CD14-positive monocyte (primary cell): ENCODE measurements at regions not wholly inside any gene's neighbourhood (a gene's known extent, or its start where the extent isn't known, plus 50 kb on each side); places are given as distances from the start of the nearest gene placed in this dataset.

Experiments used
- DNase-seq, 3 donors: peaks; one replicate each; pipeline ENCODE4 v3.0.0-alpha.2; 2011 to 2022
- H2AFZ ChIP-seq: 2 replicates; pipeline ENCODE4 v1.6.0; 2012; ENCODE audit warnings: mild to moderate bottlenecking, low read depth, low read length, inconsistent platforms; ENCODE audit not compliant: insufficient read depth, poor library complexity, severe bottlenecking
- H3K27ac ChIP-seq, 2 donors: 1 replicate in 1 of 2; 2 replicates in 1 of 2; pipeline ENCODE4 v1.5.1; 2012 to 2013; ENCODE audit warnings: low read length in 2 of 2, control low read depth in 1 of 2, inconsistent platforms in 1 of 2, low read depth in 1 of 2, mild to moderate bottlenecking in 1 of 2
- H3K27me3 ChIP-seq, 2 donors: one replicate each; pipeline versions ENCODE4 v1.6.0 to v1.6.1; 2011 to 2013; ENCODE audit warnings: low read length in 2 of 2; ENCODE audit not compliant: control insufficient read depth in 2 of 2, insufficient read depth in 2 of 2
- H3K36me3 ChIP-seq, 2 donors: replicated peaks in 1 of 2; 1 replicate in 1 of 2; 2 replicates in 1 of 2; pipeline versions ENCODE4 v1.5.1 to v1.6.1; 2012 to 2013; ENCODE audit warnings: low read length in 2 of 2, control low read depth in 1 of 2, inconsistent platforms in 1 of 2, mild to moderate bottlenecking in 1 of 2; ENCODE audit not compliant: insufficient read depth in 2 of 2, control insufficient read depth in 1 of 2
- H3K4me1 ChIP-seq, 2 donors: 1 replicate in 1 of 2; 2 replicates in 1 of 2; pipeline versions ENCODE4 v1.5.1 to v1.6.1; 2012 to 2013; ENCODE audit warnings: low read length in 2 of 2, control low read depth in 1 of 2, inconsistent platforms in 1 of 2, mild to moderate bottlenecking in 1 of 2, moderate library complexity in 1 of 2; ENCODE audit not compliant: insufficient read depth in 2 of 2, control insufficient read depth in 1 of 2
- H3K4me2 ChIP-seq: replicated peaks from 2 replicates; pipeline ENCODE3; 2012; ENCODE audit warnings: low read length, moderate library complexity, mild to moderate bottlenecking; ENCODE audit not compliant: poor library complexity, severe bottlenecking; ENCODE audit errors: extremely low read depth
- H3K4me3 ChIP-seq, 3 experiments: fragments of 200-600 bp in 1 of 3; sonication (generic) in 1 of 3; replicated peaks in 1 of 3; 1 replicate in 2 of 3; 2 replicates in 1 of 3; pipeline ENCODE4 v1.5.1; 2011 to 2013; ENCODE audit warnings: low read length in 3 of 3, mild to moderate bottlenecking in 3 of 3, control low read depth in 2 of 3, low read depth in 2 of 3, inconsistent platforms in 1 of 3, moderate library complexity in 1 of 3
- H3K79me2 ChIP-seq: 2 replicates; pipeline ENCODE4 v1.6.0; 2012; ENCODE audit warnings: mild to moderate bottlenecking, control low read depth, inconsistent platforms, low read length, moderate library complexity; ENCODE audit not compliant: insufficient read depth
- H3K9ac ChIP-seq: 2 replicates; pipeline ENCODE4 v1.6.0; 2017; ENCODE audit warnings: low read length, mild to moderate bottlenecking; ENCODE audit not compliant: insufficient read depth, poor library complexity, severe bottlenecking
- H3K9me3 ChIP-seq, 2 donors: replicated peaks in 1 of 2; 1 replicate in 1 of 2; 2 replicates in 1 of 2; pipeline versions ENCODE4 v1.5.1 to v1.6.1; 2012 to 2013; ENCODE audit warnings: low read length in 2 of 2, control low read depth in 1 of 2; ENCODE audit not compliant: control insufficient read depth in 1 of 2, insufficient read depth in 1 of 2
- H4K20me1 ChIP-seq: 2 replicates; pipeline ENCODE4 v1.6.0; 2012; ENCODE audit warnings: mild to moderate bottlenecking, low read length, control low read depth, moderate library complexity; ENCODE audit not compliant: insufficient read depth
- H3K27ac Mint-ChIP-seq, 7 donors: one replicate each; pipeline ENCODE4 v1.8.0; 2020; ENCODE audit warnings: mild to moderate bottlenecking in 7 of 7, mixed read lengths in 7 of 7, moderate library complexity in 6 of 7, inconsistent platforms in 2 of 7
- H3K27me3 Mint-ChIP-seq, 3 donors: one replicate each; pipeline ENCODE4 v1.8.0; 2021 to 2022; ENCODE audit warnings: low read depth in 3 of 3, mild to moderate bottlenecking in 3 of 3, mixed read lengths in 3 of 3, moderate library complexity in 3 of 3, inconsistent platforms in 1 of 3
- H3K36me3 Mint-ChIP-seq, 2 donors: one replicate each; pipeline ENCODE4 v1.8.0; 2020; ENCODE audit warnings: mixed read lengths in 2 of 2, inconsistent platforms in 1 of 2, mild to moderate bottlenecking in 1 of 2
- H3K4me1 Mint-ChIP-seq: one replicate; pipeline ENCODE4 v1.8.0; 2020; ENCODE audit warnings: mild to moderate bottlenecking, mixed read lengths
- H3K4me3 Mint-ChIP-seq, 2 donors: one replicate each; pipeline ENCODE4 v1.8.0; 2020; ENCODE audit warnings: mild to moderate bottlenecking in 2 of 2, mixed read lengths in 2 of 2, moderate library complexity in 1 of 2
- H3K9me3 Mint-ChIP-seq, 7 donors: one replicate each; pipeline ENCODE4 v1.8.0; 2020 to 2022; ENCODE audit warnings: mixed read lengths in 7 of 7, mild to moderate bottlenecking in 6 of 7, moderate library complexity in 6 of 7, inconsistent platforms in 2 of 7
- CTCF ChIP-seq: fragments of 200-600 bp; IDR thresholded peaks from one replicate; pipeline ENCODE4 v1.8.0; 2022; ENCODE audit warnings: antibody characterized with exemption, mild to moderate bottlenecking
- WGBS: methylation state at CpG from one replicate; pipeline ENCODE4 v1.1.5; 2013; ENCODE audit warnings: missing lambda C conversion rate; ENCODE audit not compliant: insufficient coverage; 5-methylcytosine and 5-hydroxymethylcytosine counted together
- intact Hi-C, 2 donors: fragments of 100-400 bp; cut with micrococcal nuclease; formaldehyde crosslinking; loops; one replicate each; pipeline versions ENCODE4 v1.15.0 to v1.15.1; 2023

GRCh38 chr1:82843876-82844275, 1043.1 kb downstream of the ADGRL2 start:
- peaks cover 0 to 3% (median 0%) of the 10 kb centered on the region in 3 donors for H3K27me3 Mint-ChIP-seq
- intact Hi-C loops, result no loop called here

GRCh38 chr1:82840192-82840591, 1039.5 kb downstream of the ADGRL2 start:
- Histone ChIP-seq H3K4me1 (no peaks in the 10 kb centered on the region), H3K36me3 (no peaks in the 10 kb centered on the region), H3K4me3 (no peak overlapping the region), H3K79me2 (no peaks in the 10 kb centered on the region), H3K27ac (no peak overlapping the region), H3K9ac (no peak overlapping the region), H2AFZ (no peak overlapping the region), H3K4me2 (no peak overlapping the region), H4K20me1 (no peaks in the 10 kb centered on the region), H3K27me3 (no peaks in the 10 kb centered on the region), H3K9me3 (no peaks in the 10 kb centered on the region)
- Mint-ChIP-seq H3K4me1 (no peaks in the 10 kb centered on the region), H3K9me3 (peaks cover 0 to 3% (median 0%) of the 10 kb centered on the region in 7 donors), H3K27me3 (peaks cover 0 to 3% (median 1%) of the 10 kb centered on the region in 3 donors), H3K27ac (no peak overlapping the region), H3K4me3 (no peak overlapping the region), H3K36me3 (no peaks in the 10 kb centered on the region)
- intact Hi-C loops, result no loop called here
- no CpG with 5 or more reads among the region's 2 CpGs for WGBS
- TF ChIP-seq CTCF, result no peak
- DNase-seq, result no peak

More at GRCh38 chr1:82843876-82844275, 1043.1 kb downstream of the ADGRL2 start:
- Histone ChIP-seq H3K4me3 (no peak overlapping the region), H3K4me1 (no peaks in the 10 kb centered on the region), H3K79me2 (no peaks in the 10 kb centered on the region), H3K27ac (no peak overlapping the region), H3K36me3 (no peaks in the 10 kb centered on the region), H4K20me1 (no peaks in the 10 kb centered on the region), H3K9ac (no peak overlapping the region), H3K9me3 (no peaks in the 10 kb centered on the region), H3K27me3 (no peaks in the 10 kb centered on the region), H3K4me2 (no peak overlapping the region), H2AFZ (no peak overlapping the region)
- H3K4me3 Mint-ChIP-seq, result no peak overlapping the region
- no peak for DNase-seq
- WGBS, result 100% methylated on average over 2 of the region's 10 CpGs
- no peaks in the 10 kb centered on the region for H3K36me3 Mint-ChIP-seq
- peaks cover 0 to 4% (median 0%) of the 10 kb centered on the region in 7 donors for H3K9me3 Mint-ChIP-seq
- no peak for TF ChIP-seq CTCF
- no peaks in the 10 kb centered on the region for H3K4me1 Mint-ChIP-seq
- no peak overlapping the region for H3K27ac Mint-ChIP-seq
